ENCODE measurements at regions not wholly inside any gene's neighbourhood (a gene's known extent, or its start where the extent isn't known, plus 50 kb on each side); places are given as distances from the start of the nearest gene placed in this dataset.

DNA sequence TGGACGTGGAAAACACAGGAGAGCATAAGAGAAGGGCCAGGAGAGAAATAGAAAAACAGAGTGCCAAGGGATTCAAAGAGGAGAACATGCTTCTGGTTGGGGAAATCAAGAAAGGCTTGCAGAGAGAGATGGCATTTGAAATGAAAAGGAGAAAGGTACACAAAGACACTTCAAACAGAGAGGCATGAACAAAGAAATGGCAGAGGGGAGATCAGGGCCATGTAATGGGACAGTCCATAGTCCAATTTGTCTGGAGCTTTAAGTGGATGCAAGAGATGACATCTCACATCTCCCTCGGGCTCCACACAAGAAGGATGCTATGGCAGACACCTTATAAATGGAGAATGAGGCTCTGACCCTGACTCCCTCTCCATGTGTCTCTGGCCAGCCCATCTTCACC is 331.1 kb downstream of the MLLT3 start:
- no peaks in the 10 kb centered on the region for H3K79me2 ChIP-seq (ENCODE audit: insufficient read depth, low read depth, low read length)
- BruUV-seq (replicated peaks) = no TSS peak
- intact Hi-C loops (cut with micrococcal nuclease; ENCODE audit: unreplicated experiment) = no loop called here
- H3K9me2 ChIP-seq (ENCODE audit: insufficient read depth, low read length) = no peaks in the 10 kb centered on the region
- no peak for DNase-seq (ENCODE audit: low spot score)
- no peak overlapping the region for H3K4me2 ChIP-seq (ENCODE audit: low read length)
- ChIA-PET CTCF (ENCODE audit: unreplicated experiment) (no interaction called here), POLR2A (no interaction called here)
- H3K9me3 ChIP-seq (ENCODE audit: low read length) = no peaks in the 10 kb centered on the region
- H3K4me1 ChIP-seq (ENCODE audit: insufficient read depth, low read length, poor library complexity, severe bottlenecking) = no peaks in the 10 kb centered on the region
- no peaks in the 10 kb centered on the region for H4K20me1 ChIP-seq (ENCODE audit: insufficient read depth, low read length)
- TF ChIP-seq, protein P1, sequence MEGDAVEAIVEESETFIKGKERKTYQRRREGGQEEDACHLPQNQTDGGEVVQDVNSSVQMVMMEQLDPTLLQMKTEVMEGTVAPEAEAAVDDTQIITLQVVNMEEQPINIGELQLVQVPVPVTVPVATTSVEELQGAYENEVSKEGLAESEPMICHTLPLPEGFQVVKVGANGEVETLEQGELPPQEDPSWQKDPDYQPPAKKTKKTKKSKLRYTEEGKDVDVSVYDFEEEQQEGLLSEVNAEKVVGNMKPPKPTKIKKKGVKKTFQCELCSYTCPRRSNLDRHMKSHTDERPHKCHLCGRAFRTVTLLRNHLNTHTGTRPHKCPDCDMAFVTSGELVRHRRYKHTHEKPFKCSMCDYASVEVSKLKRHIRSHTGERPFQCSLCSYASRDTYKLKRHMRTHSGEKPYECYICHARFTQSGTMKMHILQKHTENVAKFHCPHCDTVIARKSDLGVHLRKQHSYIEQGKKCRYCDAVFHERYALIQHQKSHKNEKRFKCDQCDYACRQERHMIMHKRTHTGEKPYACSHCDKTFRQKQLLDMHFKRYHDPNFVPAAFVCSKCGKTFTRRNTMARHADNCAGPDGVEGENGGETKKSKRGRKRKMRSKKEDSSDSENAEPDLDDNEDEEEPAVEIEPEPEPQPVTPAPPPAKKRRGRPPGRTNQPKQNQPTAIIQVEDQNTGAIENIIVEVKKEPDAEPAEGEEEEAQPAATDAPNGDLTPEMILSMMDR (conservative IDR thresholded peaks at IDR 0.05; ENCODE audit: low read length) = no peak
- no peak for TF ChIP-seq EZH2phosphoT487 (IDR thresholded peaks at IDR 0.05; ENCODE audit: borderline replicate concordance, low read depth, low read length)
- no peak overlapping the region for H3K27ac ChIP-seq (ENCODE audit: low read depth, low read length, poor library complexity, severe bottlenecking)
- no peaks in the 10 kb centered on the region for H3K36me3 ChIP-seq (ENCODE audit: insufficient read depth, low read length)
- H2AFZ ChIP-seq (ENCODE audit: low read length) = no peak overlapping the region
- no peak overlapping the region for H3K4me3 ChIP-seq (ENCODE audit: low read depth, low read length, poor library complexity, severe bottlenecking)

- no peaks in the 10 kb centered on the region for H3K36me3 ChIP-seq (ENCODE audit: insufficient read depth, low read length)
- POLR2A ChIA-PET = interaction anchor here (0.8 kb wide), 1 partner anchor 90 kb away, joined by 3 read pairs; no protein-coding TSS in a partner anchor
- H3K27ac ChIP-seq (ENCODE audit: low read depth, low read length, poor library complexity, severe bottlenecking) = no peak overlapping the region
- H3K4me1 ChIP-seq (ENCODE audit: insufficient read depth, low read length, poor library complexity, severe bottlenecking) = no peaks in the 10 kb centered on the region
- no peak overlapping the region for H2AFZ ChIP-seq (ENCODE audit: low read length)
- BruUV-seq (replicated peaks) = no TSS peak
- H3K4me2 ChIP-seq (ENCODE audit: low read length) = no peak overlapping the region
- DNase-seq (ENCODE audit: low spot score) = no peak
- TF ChIP-seq, protein P1 (conservative IDR thresholded peaks at IDR 0.05; ENCODE audit: low read length) = no peak
- TF ChIP-seq EZH2phosphoT487 (IDR thresholded peaks at IDR 0.05; ENCODE audit: borderline replicate concordance, low read depth, low read length) = no peak
- CTCF ChIA-PET (ENCODE audit: unreplicated experiment) = no interaction called here
- no peaks in the 10 kb centered on the region for H3K9me2 ChIP-seq (ENCODE audit: insufficient read depth, low read length)
- no peak overlapping the region for H3K4me3 ChIP-seq (ENCODE audit: low read depth, low read length, poor library complexity, severe bottlenecking)
- H3K9me3 ChIP-seq (ENCODE audit: low read length) = no peaks in the 10 kb centered on the region
- no peaks in the 10 kb centered on the region for H4K20me1 ChIP-seq (ENCODE audit: insufficient read depth, low read length)
- intact Hi-C loops (cut with micrococcal nuclease; ENCODE audit: unreplicated experiment) = no loop called here
- no peaks in the 10 kb centered on the region for H3K79me2 ChIP-seq (ENCODE audit: insufficient read depth, low read depth, low read length)
Measured at GRCh38 chr9:20290257-20290656, 332.0 kb downstream of the MLLT3 start.

GRCh38 chr9:20289423-20290010 is 332.8 kb downstream of the MLLT3 start:
- no TSS peak for BruUV-seq (replicated peaks)
- CTCF ChIA-PET (ENCODE audit: unreplicated experiment) = no interaction called here
- POLR2A ChIA-PET = interaction anchor here (0.8 kb wide), 1 partner anchor 90 kb away, joined by 3 read pairs; no protein-coding TSS in a partner anchor
- Histone ChIP-seq H3K4me3 (ENCODE audit: low read depth, low read length, poor library complexity, severe bottlenecking) (no peak overlapping the region), H4K20me1 (ENCODE audit: insufficient read depth, low read length) (no peaks in the 10 kb centered on the region), H3K4me2 (ENCODE audit: low read length) (no peak overlapping the region), H3K27ac (ENCODE audit: low read depth, low read length, poor library complexity, severe bottlenecking) (no peak overlapping the region), H3K36me3 (ENCODE audit: insufficient read depth, low read length) (no peaks in the 10 kb centered on the region), H3K9me3 (ENCODE audit: low read length) (no peaks in the 10 kb centered on the region), H3K9me2 (ENCODE audit: insufficient read depth, low read length) (no peaks in the 10 kb centered on the region), H2AFZ (ENCODE audit: low read length) (no peak overlapping the region), H3K4me1 (ENCODE audit: insufficient read depth, low read length, poor library complexity, severe bottlenecking) (no peaks in the 10 kb centered on the region), H3K79me2 (ENCODE audit: insufficient read depth, low read depth, low read length) (no peaks in the 10 kb centered on the region)
- TF ChIP-seq EZH2phosphoT487 (IDR thresholded peaks at IDR 0.05; ENCODE audit: borderline replicate concordance, low read depth, low read length) = no peak
- TF ChIP-seq, protein P1 (conservative IDR thresholded peaks at IDR 0.05; ENCODE audit: low read length) = no peak
- DNase-seq (ENCODE audit: low spot score) = no peak
- intact Hi-C loops (cut with micrococcal nuclease; ENCODE audit: unreplicated experiment) = no loop called here

Data from OCI-LY7 (cell line).